Esophagus squamous epithelium (tissue), 4 donors: ENCODE measurements at regions not wholly inside any gene's neighbourhood (a gene's known extent, or its start where the extent isn't known, plus 50 kb on each side); places are given as distances from the start of the nearest gene placed in this dataset.

Source experiments
- POLR2A ChIP-seq, 4 donors: fragments of 450-650 bp; IDR thresholded peaks; one replicate each; pipeline ENCODE4 v1.6.1; 2017; ENCODE audit warnings: antibody characterized with exemption in 4 of 4, mild to moderate bottlenecking in 4 of 4, moderate library complexity in 3 of 4
- TF ChIP-seq, protein P1 (sequence below), 6 experiments: fragments of 450-650 bp in 4 of 6; fragments of 200-600 bp in 2 of 6; sonication (generic) in 2 of 6; IDR thresholded peaks; one replicate each; pipeline ENCODE4 v1.5.1; 2016 to 2019; ENCODE audit warnings: antibody characterized with exemption in 6 of 6, mild to moderate bottlenecking in 4 of 6, moderate library complexity in 4 of 6

DNA sequence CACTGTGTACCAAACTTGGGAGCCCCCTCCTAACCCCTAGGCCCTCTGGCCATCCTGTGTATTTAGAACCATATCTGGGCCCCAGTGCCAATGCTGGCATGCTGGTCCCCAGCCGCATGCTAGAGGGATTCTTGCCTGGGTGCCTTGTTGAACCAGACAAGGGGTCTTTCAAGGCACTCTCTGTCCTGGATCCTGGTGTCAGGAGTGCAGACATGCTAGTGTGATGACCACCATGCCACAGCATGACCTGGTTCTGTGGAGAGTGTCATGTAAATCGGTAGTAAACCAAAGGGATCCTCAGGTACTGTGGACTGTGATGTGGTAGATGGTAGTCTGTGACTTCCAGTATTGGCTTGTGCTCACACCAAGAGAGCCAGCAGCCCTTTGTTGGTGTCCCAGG is 222.2 kb upstream of the PODXL start:
- TF ChIP-seq, protein P1, sequence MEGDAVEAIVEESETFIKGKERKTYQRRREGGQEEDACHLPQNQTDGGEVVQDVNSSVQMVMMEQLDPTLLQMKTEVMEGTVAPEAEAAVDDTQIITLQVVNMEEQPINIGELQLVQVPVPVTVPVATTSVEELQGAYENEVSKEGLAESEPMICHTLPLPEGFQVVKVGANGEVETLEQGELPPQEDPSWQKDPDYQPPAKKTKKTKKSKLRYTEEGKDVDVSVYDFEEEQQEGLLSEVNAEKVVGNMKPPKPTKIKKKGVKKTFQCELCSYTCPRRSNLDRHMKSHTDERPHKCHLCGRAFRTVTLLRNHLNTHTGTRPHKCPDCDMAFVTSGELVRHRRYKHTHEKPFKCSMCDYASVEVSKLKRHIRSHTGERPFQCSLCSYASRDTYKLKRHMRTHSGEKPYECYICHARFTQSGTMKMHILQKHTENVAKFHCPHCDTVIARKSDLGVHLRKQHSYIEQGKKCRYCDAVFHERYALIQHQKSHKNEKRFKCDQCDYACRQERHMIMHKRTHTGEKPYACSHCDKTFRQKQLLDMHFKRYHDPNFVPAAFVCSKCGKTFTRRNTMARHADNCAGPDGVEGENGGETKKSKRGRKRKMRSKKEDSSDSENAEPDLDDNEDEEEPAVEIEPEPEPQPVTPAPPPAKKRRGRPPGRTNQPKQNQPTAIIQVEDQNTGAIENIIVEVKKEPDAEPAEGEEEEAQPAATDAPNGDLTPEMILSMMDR (IDR thresholded peaks at IDR 0.05): no peak
- no peak for TF ChIP-seq POLR2A (IDR thresholded peaks at IDR 0.05)
